HG02678 (cell line): ENCODE measurements at regions not wholly inside any gene's neighbourhood (a gene's known extent, or its start where the extent isn't known, plus 50 kb on each side); places are given as distances from the start of the nearest gene placed in this dataset.

Experiments used
- ATAC-seq: cut with Tn5 transposase; IDR thresholded peaks from one replicate; pipeline ENCODE4 v1.9.1; 2021; ENCODE audit warnings: mild to moderate bottlenecking, moderate library complexity; ENCODE audit not compliant: unreplicated experiment

DNA sequence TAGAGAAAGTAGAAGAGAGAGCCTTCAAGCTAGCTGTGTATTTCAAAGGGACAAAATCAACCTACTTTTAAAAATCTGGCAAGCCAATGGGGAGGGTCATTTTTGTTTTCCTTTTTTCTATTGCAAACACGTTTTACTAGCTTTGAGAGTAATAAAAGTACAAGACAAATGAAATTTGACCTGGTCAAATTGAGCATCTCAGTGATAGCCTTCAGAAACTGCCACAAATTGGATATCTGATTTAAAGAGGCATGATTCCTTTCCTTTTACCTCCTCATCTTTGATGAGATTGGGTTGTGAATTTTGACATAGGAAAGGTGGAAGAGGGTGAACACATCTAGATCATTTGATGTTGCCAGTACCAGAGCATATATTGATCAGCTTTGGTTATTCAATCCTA, 53.6 kb upstream of the RBMS3 start:
- no peak for ATAC-seq
